Upper lobe of left lung (tissue), 4 donors: ENCODE measurements at regions not wholly inside any gene's neighbourhood (a gene's known extent, or its start where the extent isn't known, plus 50 kb on each side); places are given as distances from the start of the nearest gene placed in this dataset.

Source experiments
- CTCF ChIP-seq, 6 experiments: fragments of 450-650 bp in 4 of 6; fragments of 200-600 bp in 2 of 6; sonication (generic) in 2 of 6; IDR thresholded peaks; one replicate each; pipeline ENCODE4 v1.5.1; 2016 to 2019; ENCODE audit warnings: antibody characterized with exemption in 6 of 6
- POLR2A ChIP-seq, 4 donors: fragments of 450-650 bp; IDR thresholded peaks; one replicate each; pipeline ENCODE4 v1.5.1; 2016 to 2017; ENCODE audit warnings: antibody characterized with exemption in 4 of 4, mild to moderate bottlenecking in 2 of 4
- POLR2AphosphoS5 ChIP-seq, 2 donors: sonication (generic); formaldehyde crosslinking; IDR thresholded peaks; one replicate each; pipeline ENCODE4 v1.5.1; 2017; ENCODE audit warnings: antibody characterized with exemption in 2 of 2

DNA sequence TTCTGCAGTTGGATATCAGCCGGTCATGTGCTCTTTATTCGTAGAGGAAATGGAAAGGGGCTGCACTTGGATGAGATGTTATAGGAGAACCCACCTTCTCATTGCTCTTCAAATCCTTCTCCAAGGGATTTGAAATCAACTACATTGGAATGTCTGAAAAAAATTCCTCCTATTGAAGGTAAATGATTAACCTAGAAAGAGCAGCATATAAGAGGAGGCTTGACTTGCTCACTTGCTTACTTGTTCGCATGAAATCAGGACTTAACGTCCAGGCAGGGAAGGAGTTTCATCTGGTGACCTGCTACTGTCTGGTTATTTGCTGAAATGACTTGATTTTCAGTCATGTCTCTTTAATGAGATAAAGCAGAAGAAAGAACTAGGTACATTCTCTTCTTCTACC, 338.4 kb upstream of the NOCT start:
- no peak for TF ChIP-seq CTCF (IDR thresholded peaks at IDR 0.05)
- TF ChIP-seq POLR2A (IDR thresholded peaks at IDR 0.05): no peak
- no peak for TF ChIP-seq POLR2AphosphoS5 (IDR thresholded peaks at IDR 0.05)
